Prostate gland (tissue), 2 donors: ENCODE measurements at regions not wholly inside any gene's neighbourhood (a gene's known extent, or its start where the extent isn't known, plus 50 kb on each side); places are given as distances from the start of the nearest gene placed in this dataset.

Experiments
- DNase-seq: peaks from one replicate; pipeline ENCODE4 v3.0.0-alpha.2; 2019; ENCODE audit warnings: low spot score
- H3K27ac ChIP-seq, 2 donors: fragments of 200-600 bp; sonication (generic); 2 replicates each; pipeline ENCODE4 v1.5.1; 2017 to 2019
- H3K27me3 ChIP-seq: fragments of 200-600 bp; sonication (generic); replicated peaks from 2 replicates; pipeline ENCODE4 v1.5.1; 2019; ENCODE audit not compliant: insufficient read depth
- H3K36me3 ChIP-seq, 2 donors: fragments of 200-600 bp; sonication (generic); 1 replicate in 1 of 2; 2 replicates in 1 of 2; pipeline versions ENCODE4 v1.5.1 to v1.8.1; 2017 to 2019
- H3K4me1 ChIP-seq: fragments of 200-600 bp; sonication (generic); replicated peaks from 2 replicates; pipeline ENCODE4 v1.5.1; 2019
- H3K4me3 ChIP-seq, 2 donors: fragments of 200-600 bp; sonication (generic); 2 replicates each; pipeline ENCODE4 v1.5.1; 2017 to 2019
- H3K9me3 ChIP-seq: fragments of 200-600 bp; sonication (generic); 2 replicates; pipeline ENCODE4 v1.5.1; 2017
- POLR2A ChIP-seq: fragments of 450-650 bp; IDR thresholded peaks from one replicate; pipeline ENCODE4 v1.6.1; 2016; ENCODE audit warnings: antibody characterized with exemption, mild to moderate bottlenecking
- POLR2AphosphoS5 ChIP-seq: sonication (generic); formaldehyde crosslinking; IDR thresholded peaks from one replicate; pipeline ENCODE4 v1.6.1; 2017; ENCODE audit warnings: antibody characterized with exemption
- WGBS: methylation state at CpG from one replicate; pipeline ENCODE4 v1.1.5; 2018; 5-methylcytosine and 5-hydroxymethylcytosine counted together
- intact Hi-C: fragments of 100-400 bp; cut with DNase I; formaldehyde crosslinking; loops from one replicate; pipeline ENCODE4 v1.14.2; 2022
- TF ChIP-seq, protein P1 (sequence below), 4 experiments: fragments of 200-600 bp in 2 of 4; fragments of 450-650 bp in 2 of 4; sonication (generic) in 2 of 4; IDR thresholded peaks; 1 replicate in 3 of 4; 2 replicates in 1 of 4; pipeline ENCODE4 v1.5.1; 2016 to 2019; ENCODE audit warnings: antibody characterized with exemption in 4 of 4, mild to moderate bottlenecking in 2 of 4, moderate library complexity in 2 of 4

DNA sequence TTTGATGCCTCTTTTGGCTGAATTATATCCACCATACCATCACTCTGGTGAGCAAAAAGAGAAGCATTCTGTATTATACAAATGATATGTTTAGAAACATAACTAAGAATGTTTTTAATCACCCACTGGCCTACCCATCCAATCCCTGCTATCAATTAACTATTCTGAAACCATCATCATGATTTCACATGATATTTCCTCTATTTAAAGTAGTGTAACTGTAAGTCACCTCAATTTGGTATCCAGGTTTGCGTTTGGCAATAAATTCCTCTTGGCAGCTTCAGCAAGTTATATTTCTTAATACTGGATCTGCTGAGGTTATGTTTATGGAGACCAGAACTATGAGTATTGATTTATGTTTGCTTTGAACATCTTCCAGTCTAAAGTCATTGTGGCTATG is 332.1 kb downstream of the UTRN start:
- Histone ChIP-seq H3K27ac (no peak overlapping the region), H3K4me1 (no peaks in the 10 kb centered on the region), H3K9me3 (no peaks in the 10 kb centered on the region), H3K4me3 (no peak overlapping the region), H3K36me3 (no peaks in the 10 kb centered on the region), H3K27me3 (no peaks in the 10 kb centered on the region)
- TF ChIP-seq, protein P1, sequence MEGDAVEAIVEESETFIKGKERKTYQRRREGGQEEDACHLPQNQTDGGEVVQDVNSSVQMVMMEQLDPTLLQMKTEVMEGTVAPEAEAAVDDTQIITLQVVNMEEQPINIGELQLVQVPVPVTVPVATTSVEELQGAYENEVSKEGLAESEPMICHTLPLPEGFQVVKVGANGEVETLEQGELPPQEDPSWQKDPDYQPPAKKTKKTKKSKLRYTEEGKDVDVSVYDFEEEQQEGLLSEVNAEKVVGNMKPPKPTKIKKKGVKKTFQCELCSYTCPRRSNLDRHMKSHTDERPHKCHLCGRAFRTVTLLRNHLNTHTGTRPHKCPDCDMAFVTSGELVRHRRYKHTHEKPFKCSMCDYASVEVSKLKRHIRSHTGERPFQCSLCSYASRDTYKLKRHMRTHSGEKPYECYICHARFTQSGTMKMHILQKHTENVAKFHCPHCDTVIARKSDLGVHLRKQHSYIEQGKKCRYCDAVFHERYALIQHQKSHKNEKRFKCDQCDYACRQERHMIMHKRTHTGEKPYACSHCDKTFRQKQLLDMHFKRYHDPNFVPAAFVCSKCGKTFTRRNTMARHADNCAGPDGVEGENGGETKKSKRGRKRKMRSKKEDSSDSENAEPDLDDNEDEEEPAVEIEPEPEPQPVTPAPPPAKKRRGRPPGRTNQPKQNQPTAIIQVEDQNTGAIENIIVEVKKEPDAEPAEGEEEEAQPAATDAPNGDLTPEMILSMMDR (IDR thresholded peaks at IDR 0.05), result no peak
- TF ChIP-seq POLR2A (no peak), POLR2AphosphoS5 (no peak)
- intact Hi-C loops, result no loop called here
- no peak for DNase-seq
- WGBS, result 54% methylated on average over 1 of the region's 1 CpG

DNA sequence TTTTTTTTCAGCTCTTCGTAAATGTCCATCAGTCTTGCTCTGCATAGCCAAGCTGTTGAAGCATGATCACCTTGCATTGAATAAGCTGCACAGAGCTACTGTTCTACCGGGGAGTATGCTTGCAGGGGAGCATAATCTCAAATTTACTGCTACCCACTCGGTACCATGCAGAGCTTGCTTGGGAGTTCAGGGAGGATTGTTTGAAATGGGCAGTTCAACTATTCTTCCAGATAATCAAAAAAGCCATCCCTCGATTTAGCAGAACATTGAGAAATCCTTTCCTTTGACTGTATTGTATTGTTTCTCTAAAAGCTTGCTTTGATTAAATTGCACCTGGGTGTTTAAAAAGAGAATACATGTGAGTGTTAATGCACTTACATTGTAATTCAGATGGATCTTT is 332.6 kb downstream of the UTRN start:
- no peaks in the 10 kb centered on the region for H3K36me3 ChIP-seq
- intact Hi-C loops, result no loop called here
- H3K4me1 ChIP-seq, result no peaks in the 10 kb centered on the region
- no peak overlapping the region for H3K4me3 ChIP-seq
- WGBS, result 80% methylated on average over 4 of the region's 4 CpGs
- DNase-seq, result no peak
- H3K27ac ChIP-seq, result no peak overlapping the region
- H3K27me3 ChIP-seq, result no peaks in the 10 kb centered on the region
- TF ChIP-seq, protein P1 (IDR thresholded peaks at IDR 0.05), result no peak
- TF ChIP-seq POLR2AphosphoS5 (no peak), POLR2A (no peak)
- H3K9me3 ChIP-seq, result no peaks in the 10 kb centered on the region

DNA sequence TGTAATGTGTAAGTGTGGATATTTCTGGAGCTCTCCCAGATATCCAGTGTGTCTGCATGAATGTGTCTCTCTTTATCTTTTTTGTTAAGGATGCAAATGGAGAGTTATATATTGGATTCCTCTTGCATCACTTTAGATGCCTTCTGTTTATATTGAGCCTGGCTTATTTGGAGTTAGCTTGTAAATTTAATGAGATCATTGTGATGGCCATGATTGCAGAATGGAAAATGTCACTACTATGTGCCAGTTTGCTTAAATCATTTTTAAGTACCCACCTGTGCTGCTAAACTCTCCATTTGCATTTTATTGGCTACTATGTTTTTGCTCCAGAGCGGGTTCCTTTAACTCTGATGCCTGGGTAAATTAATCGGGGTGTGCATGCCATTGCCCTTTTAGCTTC is 334.8 kb downstream of the UTRN start:
- no peak for DNase-seq

DNA sequence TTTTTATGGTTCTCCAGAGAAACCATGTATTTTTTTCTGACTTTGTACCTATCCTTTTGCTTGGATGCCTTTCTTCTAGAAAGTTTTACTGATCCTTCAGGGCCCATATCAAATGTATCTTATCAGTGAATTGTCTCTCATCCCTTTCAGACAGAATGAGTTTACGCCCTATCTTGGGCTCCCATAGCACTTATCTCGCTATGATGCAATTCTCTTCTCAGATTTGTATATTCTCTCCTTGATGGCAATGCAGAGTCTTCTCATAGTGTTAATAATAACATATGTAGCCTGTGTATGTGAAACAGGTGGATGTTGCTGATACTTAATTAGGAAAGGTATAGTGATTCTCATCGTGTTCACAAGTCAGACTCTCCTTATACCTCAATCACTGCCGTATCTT is 336.2 kb downstream of the UTRN start:
- H3K36me3 ChIP-seq, result no peaks in the 10 kb centered on the region
- TF ChIP-seq POLR2A, result no peak
- TF ChIP-seq, protein P1 (IDR thresholded peaks at IDR 0.05), result no peak
- no peak for TF ChIP-seq POLR2AphosphoS5
- no peaks in the 10 kb centered on the region for H3K4me1 ChIP-seq
- no peak overlapping the region for H3K27ac ChIP-seq
- WGBS, result 92% methylated on average over 4 of the region's 4 CpGs
- no peak for DNase-seq
- no peaks in the 10 kb centered on the region for H3K9me3 ChIP-seq
- H3K4me3 ChIP-seq, result no peak overlapping the region
- no peaks in the 10 kb centered on the region for H3K27me3 ChIP-seq
- intact Hi-C loops, result no loop called here

More for the DNA sequence above, 334.8 kb downstream of the UTRN start:
- Histone ChIP-seq H3K27me3 (no peaks in the 10 kb centered on the region), H3K4me3 (no peak overlapping the region), H3K36me3 (no peaks in the 10 kb centered on the region), H3K4me1 (no peaks in the 10 kb centered on the region), H3K27ac (no peak overlapping the region), H3K9me3 (no peaks in the 10 kb centered on the region)
- TF ChIP-seq POLR2A (no peak), POLR2AphosphoS5 (no peak)
- TF ChIP-seq, protein P1 (IDR thresholded peaks at IDR 0.05), result no peak
- 62% methylated on average over 2 of the region's 2 CpGs for WGBS
- intact Hi-C loops, result no loop called here

DNA sequence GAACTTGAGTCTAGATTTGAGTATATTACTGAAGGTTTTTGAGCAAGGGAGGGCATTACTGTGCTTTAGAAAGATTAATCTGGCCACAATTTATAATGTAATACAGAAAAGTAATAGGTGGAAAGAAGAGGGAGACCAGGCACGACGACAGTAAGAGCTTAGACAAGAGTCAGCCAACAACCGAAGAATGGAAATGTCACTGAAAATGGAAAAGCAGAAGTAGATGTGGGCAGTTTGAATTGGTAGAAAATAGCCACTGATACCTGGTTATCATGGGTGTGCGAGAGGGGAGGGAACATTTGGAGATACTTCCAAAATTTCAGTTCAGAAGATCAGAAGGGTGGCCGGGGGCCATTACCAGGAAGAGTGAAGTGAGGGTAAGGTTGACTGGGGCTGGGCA is 339.1 kb downstream of the UTRN start:
- intact Hi-C loops, result no loop called here
- Histone ChIP-seq H3K36me3 (no peaks in the 10 kb centered on the region), H3K4me1 (no peaks in the 10 kb centered on the region), H3K9me3 (no peaks in the 10 kb centered on the region), H3K4me3 (no peak overlapping the region), H3K27me3 (no peaks in the 10 kb centered on the region), H3K27ac (no peak overlapping the region)
- TF ChIP-seq POLR2AphosphoS5, result no peak
- TF ChIP-seq, protein P1 (IDR thresholded peaks at IDR 0.05), result no peak
- TF ChIP-seq POLR2A, result no peak
- DNase-seq, result no peak
- WGBS, result 84% methylated on average over 5 of the region's 5 CpGs
